ENCODE measurements at regions not wholly inside any gene's neighbourhood (a gene's known extent, or its start where the extent isn't known, plus 50 kb on each side); places are given as distances from the start of the nearest gene placed in this dataset.

- TF ChIP-seq CTCF (IDR thresholded peaks at IDR 0.05) (no peak), ZFX (IDR thresholded peaks at IDR 0.05; ENCODE audit: borderline replicate concordance) (no peak)
Measured at GRCh38 chr18:46282646-46283045, 178.5 kb downstream of the HAUS1 start.

All from 22Rv1 (cell line).